ENCODE measurements at regions not wholly inside any gene's neighbourhood (a gene's known extent, or its start where the extent isn't known, plus 50 kb on each side); places are given as distances from the start of the nearest gene placed in this dataset.

DNA sequence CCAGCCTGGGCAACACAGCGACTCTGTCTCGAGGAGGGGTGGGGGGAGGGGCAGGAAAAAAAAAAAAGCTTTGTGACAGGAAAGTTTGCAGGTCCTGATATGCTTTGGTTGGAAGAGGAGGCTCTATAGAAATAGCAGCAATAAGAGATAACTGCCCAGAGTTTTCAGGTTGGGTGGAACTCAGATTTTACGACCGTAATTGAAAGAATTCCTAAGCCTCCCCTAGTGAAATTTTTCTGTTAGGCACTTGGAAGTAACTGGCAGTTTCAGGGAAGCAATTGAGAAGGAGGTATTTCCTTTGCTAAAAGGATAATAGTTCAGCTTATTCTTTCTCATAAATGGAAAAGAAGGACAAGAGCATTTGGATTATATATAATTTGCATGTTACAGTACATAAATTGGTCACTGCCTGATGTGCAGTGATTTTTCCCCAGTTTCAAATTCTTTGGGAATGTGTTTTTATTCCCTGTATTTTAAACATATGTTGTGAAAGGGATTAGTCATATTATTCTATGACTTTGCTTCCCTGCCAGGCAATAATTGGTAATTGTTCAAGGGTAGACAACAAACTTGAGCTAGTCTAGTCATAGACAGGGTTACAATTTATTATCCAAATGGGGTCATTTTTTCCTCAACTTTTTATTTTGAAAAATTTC lies 452.8 kb downstream of the AEBP2 start:
- Histone ChIP-seq H3K27ac (ENCODE audit: low read depth in 1 of 2, low read length in 2 of 2) (no peak overlapping the region), H3K27me3 (ENCODE audit: control insufficient read depth in 1 of 2, insufficient read depth in 2 of 2, low read length in 2 of 2) (no peaks in the 10 kb centered on the region), H3K9me3 (ENCODE audit: control insufficient read depth in 1 of 2, insufficient read depth in 1 of 2, low read length in 2 of 2) (no peaks in the 10 kb centered on the region), H3K4me1 (ENCODE audit: insufficient read depth, low read length) (no peaks in the 10 kb centered on the region), H3K36me3 (ENCODE audit: insufficient read depth, low read length) (no peaks in the 10 kb centered on the region), H3K4me3 (ENCODE audit: low read length) (no peak overlapping the region)
- H3K9me3 Mint-ChIP-seq: no peaks in the 10 kb centered on the region
- intact Hi-C loops (cut with DNase I, micrococcal nuclease): no loop called here
- CTCF ChIA-PET: no interaction called here
- H3K36me3 Mint-ChIP-seq (ENCODE audit: low read depth): no peaks in the 10 kb centered on the region
- POLR2A ChIA-PET: no interaction called here
- DNase-seq: no peak
- TF ChIP-seq CTCF (IDR thresholded peaks at IDR 0.05): no peak
- no peak for ATAC-seq (ENCODE audit: poor library complexity)
- no peaks in the 10 kb centered on the region for H3K4me1 Mint-ChIP-seq (ENCODE audit: low read depth)
- no peak overlapping the region for H3K4me3 Mint-ChIP-seq
- H3K27ac Mint-ChIP-seq: no peak overlapping the region
- no peaks in the 10 kb centered on the region for H3K27me3 Mint-ChIP-seq

GRCh38 chr12:19893514-19893913 lies 454.2 kb downstream of the AEBP2 start:
- intact Hi-C loops (cut with DNase I, micrococcal nuclease): no loop called here

GRCh38 chr12:19894050-19894449 lies 454.8 kb downstream of the AEBP2 start:
- H3K36me3 Mint-ChIP-seq (ENCODE audit: low read depth): no peaks in the 10 kb centered on the region
- H3K27me3 ChIP-seq (ENCODE audit: control insufficient read depth in 1 of 2, insufficient read depth in 2 of 2, low read length in 2 of 2): no peaks in the 10 kb centered on the region
- CTCF ChIA-PET: no interaction called here
- H3K27me3 Mint-ChIP-seq: no peaks in the 10 kb centered on the region
- H3K4me1 Mint-ChIP-seq (ENCODE audit: low read depth): no peaks in the 10 kb centered on the region
- ATAC-seq (ENCODE audit: poor library complexity) (no peak), DNase-seq (peak in 2 of 14 experiments; percentile 8 to 13)
- no peak overlapping the region for H3K4me3 ChIP-seq (ENCODE audit: low read length)
- no peak for TF ChIP-seq CTCF (IDR thresholded peaks at IDR 0.05)
- POLR2A ChIA-PET: no interaction called here
- H3K27ac Mint-ChIP-seq: no peak overlapping the region
- no peak overlapping the region for H3K27ac ChIP-seq (ENCODE audit: low read depth in 1 of 2, low read length in 2 of 2)
- no peaks in the 10 kb centered on the region for H3K9me3 Mint-ChIP-seq
- H3K36me3 ChIP-seq (ENCODE audit: insufficient read depth, low read length): no peaks in the 10 kb centered on the region
- H3K4me1 ChIP-seq (ENCODE audit: insufficient read depth, low read length): no peaks in the 10 kb centered on the region
- intact Hi-C loops (cut with DNase I, micrococcal nuclease): no loop called here
- H3K9me3 ChIP-seq (ENCODE audit: control insufficient read depth in 1 of 2, insufficient read depth in 1 of 2, low read length in 2 of 2): no peaks in the 10 kb centered on the region
- H3K4me3 Mint-ChIP-seq: no peak overlapping the region

More at GRCh38 chr12:19893514-19893913, 454.2 kb downstream of the AEBP2 start:
- no peak overlapping the region for H3K27ac Mint-ChIP-seq
- H3K27me3 Mint-ChIP-seq: no peaks in the 10 kb centered on the region
- DNase-seq (no peak), ATAC-seq (ENCODE audit: poor library complexity) (no peak)
- ChIA-PET CTCF (no interaction called here), POLR2A (no interaction called here)
- Histone ChIP-seq H3K27me3 (ENCODE audit: control insufficient read depth in 1 of 2, insufficient read depth in 2 of 2, low read length in 2 of 2) (no peaks in the 10 kb centered on the region), H3K4me1 (ENCODE audit: insufficient read depth, low read length) (no peaks in the 10 kb centered on the region), H3K36me3 (ENCODE audit: insufficient read depth, low read length) (no peaks in the 10 kb centered on the region), H3K9me3 (ENCODE audit: control insufficient read depth in 1 of 2, insufficient read depth in 1 of 2, low read length in 2 of 2) (no peaks in the 10 kb centered on the region), H3K27ac (ENCODE audit: low read depth in 1 of 2, low read length in 2 of 2) (no peak overlapping the region), H3K4me3 (ENCODE audit: low read length) (no peak overlapping the region)
- no peaks in the 10 kb centered on the region for H3K9me3 Mint-ChIP-seq
- no peak overlapping the region for H3K4me3 Mint-ChIP-seq
- no peaks in the 10 kb centered on the region for H3K36me3 Mint-ChIP-seq (ENCODE audit: low read depth)
- TF ChIP-seq CTCF (IDR thresholded peaks at IDR 0.05): no peak
- H3K4me1 Mint-ChIP-seq (ENCODE audit: low read depth): no peaks in the 10 kb centered on the region

Measured in CD4-positive, alpha-beta T cell (primary cell).